ENCODE measurements at regions not wholly inside any gene's neighbourhood (a gene's known extent, or its start where the extent isn't known, plus 50 kb on each side); places are given as distances from the start of the nearest gene placed in this dataset.

- no peak overlapping the region for H3K4me3 ChIP-seq (ENCODE audit: low read depth, low read length)
- no peak for TF ChIP-seq CTCF (IDR thresholded peaks at IDR 0.05; ENCODE audit: borderline replicate concordance, insufficient read depth, low read depth, low read length)
Observed at GRCh38 chr5:74556631-74557595, 83.6 kb downstream of the ENC1 start.

- no peak overlapping the region for H3K4me3 ChIP-seq (ENCODE audit: low read depth, low read length)
- no peak for TF ChIP-seq CTCF (IDR thresholded peaks at IDR 0.05; ENCODE audit: borderline replicate concordance, insufficient read depth, low read depth, low read length)
Observed at GRCh38 chr5:74556006-74556405, 84.5 kb downstream of the ENC1 start.

GRCh38 chr5:74552101-74552500 is 88.4 kb downstream of the ENC1 start:
- no peak for TF ChIP-seq CTCF (IDR thresholded peaks at IDR 0.05; ENCODE audit: borderline replicate concordance, insufficient read depth, low read depth, low read length)
- H3K4me3 ChIP-seq (ENCODE audit: low read depth, low read length) = no peak overlapping the region

GRCh38 chr5:74550927-74551326 is 89.6 kb downstream of the ENC1 start:
- H3K4me3 ChIP-seq (ENCODE audit: low read depth, low read length) = no peak overlapping the region
- TF ChIP-seq CTCF (IDR thresholded peaks at IDR 0.05; ENCODE audit: borderline replicate concordance, insufficient read depth, low read depth, low read length) = no peak

- TF ChIP-seq CTCF (IDR thresholded peaks at IDR 0.05; ENCODE audit: borderline replicate concordance, insufficient read depth, low read depth, low read length) = no peak
- H3K4me3 ChIP-seq (ENCODE audit: low read depth, low read length) = no peak overlapping the region
Observed at GRCh38 chr5:74549384-74549783, 91.1 kb downstream of the ENC1 start.

GRCh38 chr5:74546796-74547195 is 93.7 kb downstream of the ENC1 start:
- H3K4me3 ChIP-seq (ENCODE audit: low read depth, low read length) = no peak overlapping the region
- no peak for TF ChIP-seq CTCF (IDR thresholded peaks at IDR 0.05; ENCODE audit: borderline replicate concordance, insufficient read depth, low read depth, low read length)

GRCh38 chr5:74544811-74545210 is 95.7 kb downstream of the ENC1 start:
- TF ChIP-seq CTCF (IDR thresholded peaks at IDR 0.05; ENCODE audit: borderline replicate concordance, insufficient read depth, low read depth, low read length) = no peak
- H3K4me3 ChIP-seq (ENCODE audit: low read depth, low read length) = no peak overlapping the region
